ENCODE measurements at regions not wholly inside any gene's neighbourhood (a gene's known extent, or its start where the extent isn't known, plus 50 kb on each side); places are given as distances from the start of the nearest gene placed in this dataset.
"Not testable (repeated sequence)": the region's sequence is repeated elsewhere in the genome, so short reads cannot be mapped to it uniquely, and the experiment has no call there.

DNA sequence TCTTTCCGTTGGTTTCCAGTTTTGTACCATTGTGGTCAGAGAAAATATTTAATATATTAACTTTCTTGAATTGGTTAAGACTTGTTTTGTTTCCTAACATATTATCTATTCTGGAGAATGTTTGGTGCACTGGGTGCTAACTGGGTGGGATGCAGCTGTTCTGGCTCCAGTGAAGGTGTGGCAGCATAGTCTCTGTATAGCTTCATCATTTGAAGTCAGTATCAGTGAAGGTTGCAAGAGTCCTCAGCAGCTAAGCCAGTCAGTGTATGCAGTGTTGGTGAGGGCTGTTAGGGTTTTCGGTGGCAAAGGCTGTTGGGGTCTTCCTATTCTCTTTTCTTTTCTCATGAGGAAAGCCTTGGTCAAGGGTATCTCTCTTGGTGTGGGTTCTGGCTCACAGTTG is 698.7 kb upstream of the ADGRL4 start:
- no peaks in the 10 kb centered on the region for H3K4me1 ChIP-seq
- no peaks in the 10 kb centered on the region for H3K27me3 ChIP-seq
- DNase-seq (ENCODE audit: low spot score in 2 of 2), result no peak
- no peak overlapping the region for H3K27ac ChIP-seq
- H3K4me3 ChIP-seq, result no peak overlapping the region
- no peaks in the 10 kb centered on the region for H3K36me3 ChIP-seq
- no peak for TF ChIP-seq POLR2AphosphoS5 (IDR thresholded peaks at IDR 0.05)
- no peak for TF ChIP-seq POLR2A (IDR thresholded peaks at IDR 0.05)
- TF ChIP-seq, protein P1, sequence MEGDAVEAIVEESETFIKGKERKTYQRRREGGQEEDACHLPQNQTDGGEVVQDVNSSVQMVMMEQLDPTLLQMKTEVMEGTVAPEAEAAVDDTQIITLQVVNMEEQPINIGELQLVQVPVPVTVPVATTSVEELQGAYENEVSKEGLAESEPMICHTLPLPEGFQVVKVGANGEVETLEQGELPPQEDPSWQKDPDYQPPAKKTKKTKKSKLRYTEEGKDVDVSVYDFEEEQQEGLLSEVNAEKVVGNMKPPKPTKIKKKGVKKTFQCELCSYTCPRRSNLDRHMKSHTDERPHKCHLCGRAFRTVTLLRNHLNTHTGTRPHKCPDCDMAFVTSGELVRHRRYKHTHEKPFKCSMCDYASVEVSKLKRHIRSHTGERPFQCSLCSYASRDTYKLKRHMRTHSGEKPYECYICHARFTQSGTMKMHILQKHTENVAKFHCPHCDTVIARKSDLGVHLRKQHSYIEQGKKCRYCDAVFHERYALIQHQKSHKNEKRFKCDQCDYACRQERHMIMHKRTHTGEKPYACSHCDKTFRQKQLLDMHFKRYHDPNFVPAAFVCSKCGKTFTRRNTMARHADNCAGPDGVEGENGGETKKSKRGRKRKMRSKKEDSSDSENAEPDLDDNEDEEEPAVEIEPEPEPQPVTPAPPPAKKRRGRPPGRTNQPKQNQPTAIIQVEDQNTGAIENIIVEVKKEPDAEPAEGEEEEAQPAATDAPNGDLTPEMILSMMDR (IDR thresholded peaks at IDR 0.05), result no peak
- intact Hi-C loops (cut with DNase I; ENCODE audit: low total_unique reads), result no loop called here
- no peaks in the 10 kb centered on the region for H3K9me3 ChIP-seq

DNA sequence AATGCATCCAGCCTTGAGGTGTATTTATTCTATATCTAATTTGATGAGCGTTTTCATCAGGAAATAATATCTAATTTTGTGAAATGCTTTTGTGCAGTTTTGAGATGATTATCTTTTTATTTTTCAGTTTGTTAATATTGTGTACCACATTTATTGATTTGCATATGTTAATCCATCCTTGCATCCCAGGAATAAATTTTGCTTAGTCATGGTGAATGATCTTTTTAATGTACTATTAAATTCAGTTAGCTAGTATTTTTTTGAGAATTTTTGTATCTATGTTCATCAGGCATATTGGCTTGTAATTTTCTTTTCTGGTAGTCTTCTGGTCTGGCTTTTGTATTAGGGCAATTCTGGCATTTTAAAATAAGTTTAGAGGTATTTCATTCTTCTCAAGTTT is 697.5 kb upstream of the ADGRL4 start:
- H3K4me1 ChIP-seq, result no peaks in the 10 kb centered on the region
- no peak overlapping the region for H3K27ac ChIP-seq
- no peaks in the 10 kb centered on the region for H3K9me3 ChIP-seq
- H3K27me3 ChIP-seq, result no peaks in the 10 kb centered on the region
- intact Hi-C loops (cut with DNase I; ENCODE audit: low total_unique reads), result no loop called here
- TF ChIP-seq POLR2AphosphoS5 (IDR thresholded peaks at IDR 0.05), result no peak
- TF ChIP-seq, protein P1 (IDR thresholded peaks at IDR 0.05), result no peak
- TF ChIP-seq POLR2A (IDR thresholded peaks at IDR 0.05), result no peak
- DNase-seq (ENCODE audit: low spot score in 2 of 2), result no peak
- H3K4me3 ChIP-seq, result no peak overlapping the region
- H3K36me3 ChIP-seq, result no peaks in the 10 kb centered on the region

DNA sequence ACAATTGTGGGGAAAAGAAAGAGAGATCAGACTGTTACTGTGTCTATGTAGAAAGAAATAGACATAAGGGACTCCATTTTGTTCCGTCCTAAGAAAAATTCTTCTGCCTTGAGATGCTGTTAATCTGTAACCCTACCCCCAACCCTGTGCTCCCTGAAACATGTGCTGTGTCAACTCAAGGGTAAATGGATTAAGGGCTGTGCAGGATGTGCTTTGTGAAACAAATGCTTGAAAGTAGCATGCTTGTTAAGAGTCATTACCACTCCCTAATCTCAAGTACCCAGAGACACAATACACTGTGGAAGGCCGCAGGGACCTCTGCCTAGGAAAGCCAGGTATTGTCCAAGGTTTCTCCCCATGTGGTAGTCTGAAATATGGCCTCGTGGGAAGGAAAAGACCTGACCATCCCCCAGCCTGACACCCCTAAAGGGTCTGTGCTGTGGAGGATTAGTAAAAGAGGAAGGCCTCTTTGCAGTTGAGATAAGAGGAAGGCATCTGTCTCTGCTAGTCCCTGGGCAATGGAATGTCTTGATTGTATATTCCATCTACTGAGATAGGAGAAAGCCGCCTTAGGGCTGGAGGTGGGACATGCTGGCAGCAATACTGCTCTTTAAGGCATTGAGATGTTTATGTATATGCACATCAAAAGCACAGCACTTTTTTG is 695.9 kb upstream of the ADGRL4 start:
- H3K27ac ChIP-seq; H3K9me3 ChIP-seq; DNase-seq (ENCODE audit: low spot score in 2 of 2); H3K36me3 ChIP-seq; intact Hi-C loops (cut with DNase I; ENCODE audit: low total_unique reads); H3K4me1 ChIP-seq; H3K4me3 ChIP-seq; H3K27me3 ChIP-seq: not testable (repeated sequence)

GRCh38 chr1:79695138-79695537 is 688.6 kb upstream of the ADGRL4 start:
- TF ChIP-seq, protein P1 (IDR thresholded peaks at IDR 0.05), result no peak
- TF ChIP-seq POLR2A (IDR thresholded peaks at IDR 0.05) (no peak), POLR2AphosphoS5 (IDR thresholded peaks at IDR 0.05) (no peak)
- DNase-seq (ENCODE audit: low spot score in 2 of 2), result no peak
- H3K27me3 ChIP-seq, result no peaks in the 10 kb centered on the region
- H3K4me1 ChIP-seq, result no peaks in the 10 kb centered on the region
- no peak overlapping the region for H3K4me3 ChIP-seq
- no peaks in the 10 kb centered on the region for H3K36me3 ChIP-seq
- no peaks in the 10 kb centered on the region for H3K9me3 ChIP-seq
- no peak overlapping the region for H3K27ac ChIP-seq
- intact Hi-C loops (cut with DNase I; ENCODE audit: low total_unique reads), result no loop called here

- Histone ChIP-seq H3K4me3 (no peak overlapping the region), H3K36me3 (no peaks in the 10 kb centered on the region), H3K9me3 (no peaks in the 10 kb centered on the region), H3K27ac (no peak overlapping the region), H3K4me1 (no peaks in the 10 kb centered on the region), H3K27me3 (no peaks in the 10 kb centered on the region)
- TF ChIP-seq, protein P1 (IDR thresholded peaks at IDR 0.05), result no peak
- TF ChIP-seq POLR2A (IDR thresholded peaks at IDR 0.05) (no peak), POLR2AphosphoS5 (IDR thresholded peaks at IDR 0.05) (no peak)
- no peak for DNase-seq (ENCODE audit: low spot score in 2 of 2)
- intact Hi-C loops (cut with DNase I; ENCODE audit: low total_unique reads), result no loop called here
Measured at GRCh38 chr1:79694241-79694640, 687.7 kb upstream of the ADGRL4 start.

Data from breast epithelium (tissue), 4 donors.